Activated effector memory CD4-positive, alpha-beta T cell treated with Interleukin-2 at 50 U/mL for 16 hours (primary cell): ENCODE measurements at regions not wholly inside any gene's neighbourhood (a gene's known extent, or its start where the extent isn't known, plus 50 kb on each side); places are given as distances from the start of the nearest gene placed in this dataset.
"Not testable (repeated sequence)": the region's sequence is repeated elsewhere in the genome, so short reads cannot be mapped to it uniquely, and the experiment has no call there.

ENCODE experiments used
- DNase-seq: peaks from one replicate; pipeline ENCODE4 v3.0.0-alpha.2; 2020

GRCh38 chr7:65317372-65317771 is 56.3 kb upstream of the ZNF92 start:
- DNase-seq: no peak

GRCh38 chr7:65310761-65311160 is 62.9 kb upstream of the ZNF92 start:
- DNase-seq: no peak

- DNase-seq: no peak
Measured at GRCh38 chr7:65308300-65308678, 65.4 kb upstream of the ZNF92 start.

- peak; percentile 14 for DNase-seq
Measured at GRCh38 chr7:65307651-65308299, 65.9 kb upstream of the ZNF92 start.

- no peak for DNase-seq
Measured at GRCh38 chr7:65304175-65304574, 69.5 kb upstream of the ZNF92 start.

- no peak for DNase-seq
Measured at GRCh38 chr7:65302883-65303282, 70.8 kb upstream of the ZNF92 start.

GRCh38 chr7:65301007-65301406 is 72.6 kb upstream of the ZNF92 start:
- no peak for DNase-seq

GRCh38 chr7:65295409-65295808 is 78.2 kb upstream of the ZNF92 start:
- no peak for DNase-seq

GRCh38 chr7:65290340-65290739 is 83.3 kb upstream of the ZNF92 start:
- DNase-seq: not testable (repeated sequence)

GRCh38 chr7:65287023-65287422 is 86.6 kb upstream of the ZNF92 start:
- DNase-seq: no peak

- no peak for DNase-seq
Measured at GRCh38 chr7:65285906-65286864, 87.5 kb upstream of the ZNF92 start.

GRCh38 chr7:65285241-65285640 is 88.4 kb upstream of the ZNF92 start:
- not testable (repeated sequence) for DNase-seq

- DNase-seq: no peak
Measured at GRCh38 chr7:65279795-65280194, 93.9 kb upstream of the ZNF92 start.

GRCh38 chr7:65276822-65277221 is 96.8 kb upstream of the ZNF92 start:
- DNase-seq: no peak

- not testable (repeated sequence) for DNase-seq
Measured at GRCh38 chr7:65271502-65271901, 102.2 kb upstream of the ZNF92 start.

- DNase-seq: no peak
Measured at GRCh38 chr7:65269150-65269856, 104.4 kb upstream of the ZNF92 start.

GRCh38 chr7:65268782-65269149 is 104.9 kb upstream of the ZNF92 start:
- DNase-seq: no peak

- no peak for DNase-seq
Measured at GRCh38 chr7:65265933-65266519, 107.6 kb upstream of the ZNF92 start.

GRCh38 chr7:65264258-65264657 is 109.4 kb upstream of the ZNF92 start:
- no peak for DNase-seq

GRCh38 chr7:65260673-65261072 is 113.0 kb upstream of the ZNF92 start:
- not testable (repeated sequence) for DNase-seq

GRCh38 chr7:65259864-65260525 is 113.7 kb upstream of the ZNF92 start:
- not testable (repeated sequence) for DNase-seq

- no peak for DNase-seq
Measured at GRCh38 chr7:65254061-65254460, 119.6 kb upstream of the ZNF92 start.
